CD4-positive, alpha-beta T cell treated with Interleukin-4 for 1 hour (primary cell): ENCODE measurements at regions not wholly inside any gene's neighbourhood (a gene's known extent, or its start where the extent isn't known, plus 50 kb on each side); places are given as distances from the start of the nearest gene placed in this dataset.

Experiments
- DNase-seq, 2 donors: peaks; one replicate each; pipeline ENCODE4 v3.0.0-alpha.2; 2020 to 2022

- DNase-seq: no peak
Observed at GRCh38 chr21:17978895-17979294, 159.7 kb upstream of the C21orf91 start.

GRCh38 chr21:17976691-17977090 lies 157.5 kb upstream of the C21orf91 start:
- no peak for DNase-seq

- DNase-seq: no peak
Observed at GRCh38 chr21:17976139-17976538, 157.0 kb upstream of the C21orf91 start.

GRCh38 chr21:17967319-17967718 lies 148.2 kb upstream of the C21orf91 start:
- no peak for DNase-seq

- DNase-seq: no peak
Observed at GRCh38 chr21:17964716-17965115, 145.6 kb upstream of the C21orf91 start.

GRCh38 chr21:17964199-17964598 lies 145.0 kb upstream of the C21orf91 start:
- no peak for DNase-seq

GRCh38 chr21:17950591-17950990 lies 131.4 kb upstream of the C21orf91 start:
- no peak for DNase-seq

GRCh38 chr21:17949421-17949820 lies 130.3 kb upstream of the C21orf91 start:
- DNase-seq: no peak

- no peak for DNase-seq
Observed at GRCh38 chr21:17947531-17947930, 128.4 kb upstream of the C21orf91 start.

- peak in 1 of 2 donors; percentile 27 for DNase-seq
Observed at GRCh38 chr21:17931080-17931479, 111.9 kb upstream of the C21orf91 start.

GRCh38 chr21:17930093-17930492 lies 110.9 kb upstream of the C21orf91 start:
- no peak for DNase-seq

- no peak for DNase-seq
Observed at GRCh38 chr21:17929510-17929909, 110.4 kb upstream of the C21orf91 start.

- no peak for DNase-seq
Observed at GRCh38 chr21:17925899-17926298, 106.7 kb upstream of the C21orf91 start.

GRCh38 chr21:17925000-17925610 lies 105.9 kb upstream of the C21orf91 start:
- DNase-seq: peak; percentile 44 to 63

GRCh38 chr21:17921579-17922530 lies 102.7 kb upstream of the C21orf91 start:
- no peak for DNase-seq

GRCh38 chr21:17915976-17916375 lies 96.8 kb upstream of the C21orf91 start:
- no peak for DNase-seq

- no peak for DNase-seq
Observed at GRCh38 chr21:17911628-17912027, 92.5 kb upstream of the C21orf91 start.

- no peak for DNase-seq
Observed at GRCh38 chr21:17903929-17904639, 84.9 kb upstream of the C21orf91 start.

GRCh38 chr21:17903029-17903806 lies 84.1 kb upstream of the C21orf91 start:
- peak in 1 of 2 donors; percentile 68 for DNase-seq

GRCh38 chr21:17901458-17902079 lies 82.4 kb upstream of the C21orf91 start:
- no peak for DNase-seq

- no peak for DNase-seq
Observed at GRCh38 chr21:17900990-17901385, 81.8 kb upstream of the C21orf91 start.

GRCh38 chr21:17900281-17900989 lies 81.3 kb upstream of the C21orf91 start:
- DNase-seq: no peak
